ENCODE measurements at regions not wholly inside any gene's neighbourhood (a gene's known extent, or its start where the extent isn't known, plus 50 kb on each side); places are given as distances from the start of the nearest gene placed in this dataset.

- intact Hi-C loops (cut with DNase I): no loop called here
- no peaks in the 10 kb centered on the region for H3K27me3 ChIP-seq
- no peaks in the 10 kb centered on the region for H3K4me1 ChIP-seq
- TF ChIP-seq POLR2A (IDR thresholded peaks at IDR 0.05): no peak
- TF ChIP-seq, protein P1, sequence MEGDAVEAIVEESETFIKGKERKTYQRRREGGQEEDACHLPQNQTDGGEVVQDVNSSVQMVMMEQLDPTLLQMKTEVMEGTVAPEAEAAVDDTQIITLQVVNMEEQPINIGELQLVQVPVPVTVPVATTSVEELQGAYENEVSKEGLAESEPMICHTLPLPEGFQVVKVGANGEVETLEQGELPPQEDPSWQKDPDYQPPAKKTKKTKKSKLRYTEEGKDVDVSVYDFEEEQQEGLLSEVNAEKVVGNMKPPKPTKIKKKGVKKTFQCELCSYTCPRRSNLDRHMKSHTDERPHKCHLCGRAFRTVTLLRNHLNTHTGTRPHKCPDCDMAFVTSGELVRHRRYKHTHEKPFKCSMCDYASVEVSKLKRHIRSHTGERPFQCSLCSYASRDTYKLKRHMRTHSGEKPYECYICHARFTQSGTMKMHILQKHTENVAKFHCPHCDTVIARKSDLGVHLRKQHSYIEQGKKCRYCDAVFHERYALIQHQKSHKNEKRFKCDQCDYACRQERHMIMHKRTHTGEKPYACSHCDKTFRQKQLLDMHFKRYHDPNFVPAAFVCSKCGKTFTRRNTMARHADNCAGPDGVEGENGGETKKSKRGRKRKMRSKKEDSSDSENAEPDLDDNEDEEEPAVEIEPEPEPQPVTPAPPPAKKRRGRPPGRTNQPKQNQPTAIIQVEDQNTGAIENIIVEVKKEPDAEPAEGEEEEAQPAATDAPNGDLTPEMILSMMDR (IDR thresholded peaks at IDR 0.05): no peak
- no peak overlapping the region for H3K27ac ChIP-seq
- DNase-seq: no peak
- H3K36me3 ChIP-seq: no peaks in the 10 kb centered on the region
- H3K9me3 ChIP-seq: no peaks in the 10 kb centered on the region
- H3K4me3 ChIP-seq (replicated peaks in 1 of 3): no peak overlapping the region
These were observed 99.7 kb upstream of the VGLL3 start for GRCh38 chr3:87090631-87091030.

DNA sequence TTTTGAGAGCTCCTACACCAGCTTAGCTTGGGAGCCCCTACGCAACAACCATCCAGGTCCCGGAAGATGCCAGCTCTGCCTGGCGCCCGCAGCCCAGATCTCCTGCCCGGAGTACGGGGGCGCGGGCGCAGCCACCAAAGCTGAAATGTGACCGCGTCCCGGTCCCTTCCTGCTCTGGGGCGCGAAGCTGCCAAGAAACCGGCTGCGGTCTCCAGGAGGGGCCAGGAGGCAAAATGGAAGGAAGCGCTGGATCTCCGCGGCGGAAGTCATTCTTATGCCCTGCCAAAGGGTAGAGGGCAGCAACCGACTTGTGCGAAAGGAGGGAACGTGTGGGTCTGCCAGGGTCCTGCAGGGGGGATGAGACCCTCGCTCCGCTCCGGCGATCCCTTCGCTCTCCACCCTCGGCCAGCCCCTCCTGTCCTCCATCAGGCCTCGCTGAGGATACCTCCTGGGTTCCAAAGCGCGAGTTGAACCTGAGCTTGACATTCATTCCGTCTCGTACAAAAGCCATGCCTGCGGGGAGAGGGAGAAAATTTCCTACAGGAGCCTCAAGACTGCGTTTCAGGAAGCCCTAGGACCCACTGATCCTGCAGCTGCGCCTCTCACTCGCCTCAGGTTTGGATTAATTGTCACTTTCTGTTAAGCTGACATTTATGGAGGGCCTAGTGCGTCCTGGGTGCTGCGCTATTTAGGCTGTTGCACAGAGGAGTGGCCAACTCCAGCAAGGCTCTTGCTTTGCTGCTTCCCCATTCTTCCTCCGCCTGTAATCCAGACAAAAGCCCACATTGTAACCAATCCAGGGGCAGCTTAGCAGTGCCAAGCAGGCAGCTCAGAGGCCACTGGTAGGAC is 98.3 kb upstream of the VGLL3 start:
- DNase-seq: peak; percentile 25 to 59
- H3K36me3 ChIP-seq: no peaks in the 10 kb centered on the region
- 6 to 10% methylated on average over 11 to 34 of the region's 41 CpGs for WGBS, 2 donors
- H3K4me1 ChIP-seq: no peaks in the 10 kb centered on the region
- H3K27me3 ChIP-seq: no peaks in the 10 kb centered on the region
- intact Hi-C loops (cut with DNase I): no loop called here
- H3K27ac ChIP-seq: peak overlapping the region; percentile 17 to 70 (median 62)
- H3K4me3 ChIP-seq (replicated peaks in 1 of 3): peak overlapping the region; percentile 49 to 69 (median 56)
- H3K9me3 ChIP-seq: no peaks in the 10 kb centered on the region
- TF ChIP-seq, protein P1 (IDR thresholded peaks at IDR 0.05): no peak
- peak in 1 of 2 donors; percentile 47 for TF ChIP-seq POLR2A (IDR thresholded peaks at IDR 0.05)

DNA sequence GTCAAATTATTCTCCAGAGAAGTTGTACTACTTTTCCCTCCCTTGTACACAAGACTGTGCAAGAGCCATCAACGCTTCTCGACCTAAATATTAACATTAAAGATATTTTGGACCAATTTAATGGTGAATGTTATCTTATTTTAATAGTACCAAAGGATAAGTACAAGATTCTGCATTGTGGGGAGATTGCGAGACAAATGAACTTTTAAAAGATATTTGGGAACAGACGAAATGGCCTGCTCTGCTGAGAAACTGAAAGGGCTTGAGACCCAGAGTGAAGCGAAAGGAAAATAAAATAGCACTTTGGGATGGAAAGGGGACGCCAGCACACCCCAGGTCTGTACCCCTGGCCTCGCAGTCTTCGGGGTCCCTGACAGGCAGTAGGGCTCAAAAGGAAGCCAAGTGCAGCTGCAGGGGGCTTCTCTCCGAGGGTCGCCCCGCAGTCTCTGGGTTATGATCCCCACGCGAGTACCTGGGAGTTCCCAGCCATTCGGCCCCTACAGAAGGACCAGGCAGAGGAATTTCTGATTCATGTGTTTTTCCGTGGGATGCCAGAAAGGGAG is 97.6 kb upstream of the VGLL3 start:
- peak overlapping the region; percentile 49 to 69 (median 56) for H3K4me3 ChIP-seq (replicated peaks in 1 of 3)
- H3K9me3 ChIP-seq: no peaks in the 10 kb centered on the region
- WGBS, 2 donors: 43 to 58% methylated on average over 15 of the region's 15 CpGs
- H3K27ac ChIP-seq: peak overlapping the region; percentile 17 to 70 (median 62)
- no peak for DNase-seq
- H3K27me3 ChIP-seq: no peaks in the 10 kb centered on the region
- intact Hi-C loops (cut with DNase I): no loop called here
- H3K36me3 ChIP-seq: no peaks in the 10 kb centered on the region
- no peak for TF ChIP-seq POLR2A (IDR thresholded peaks at IDR 0.05)
- TF ChIP-seq, protein P1 (IDR thresholded peaks at IDR 0.05): no peak
- H3K4me1 ChIP-seq: no peaks in the 10 kb centered on the region

DNA sequence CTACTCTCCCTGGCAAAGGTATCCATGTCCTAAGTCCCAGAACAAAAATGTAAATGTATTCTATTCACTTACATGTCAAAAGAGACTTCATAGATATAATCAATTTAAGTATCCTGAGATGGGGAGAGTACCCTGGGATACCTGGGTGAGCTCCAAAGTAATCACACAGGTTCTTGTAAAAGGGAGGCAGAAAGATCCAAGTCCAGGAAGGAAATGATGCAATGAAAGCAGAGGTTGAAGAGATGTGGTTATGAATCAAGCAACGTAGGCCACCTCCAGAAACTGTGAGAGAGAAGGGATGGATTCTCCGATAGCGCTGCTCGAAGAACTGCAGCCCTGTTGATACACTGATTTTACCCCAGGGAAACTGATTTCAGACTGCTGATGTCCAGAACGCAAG is 93.9 kb upstream of the VGLL3 start:
- H3K27ac ChIP-seq: no peak overlapping the region
- TF ChIP-seq, protein P1 (IDR thresholded peaks at IDR 0.05): no peak
- no peak for TF ChIP-seq POLR2A (IDR thresholded peaks at IDR 0.05)
- no peaks in the 10 kb centered on the region for H3K4me1 ChIP-seq
- 73 to 95% methylated on average over 5 of the region's 5 CpGs for WGBS, 2 donors
- intact Hi-C loops (cut with DNase I): loop anchor here (5.0 kb wide), 1 partner anchor 313 kb away; no protein-coding TSS in a partner anchor
- H3K36me3 ChIP-seq: no peaks in the 10 kb centered on the region
- DNase-seq: no peak
- no peaks in the 10 kb centered on the region for H3K9me3 ChIP-seq
- H3K4me3 ChIP-seq (replicated peaks in 1 of 3): no peak overlapping the region
- no peaks in the 10 kb centered on the region for H3K27me3 ChIP-seq

Measured in thyroid gland (tissue), 4 donors.